Activated naive CD8-positive, alpha-beta T cell treated with anti-CD3 and anti-CD28 coated beads, Interleukin-2, amount 50 U/mL, for 24 hours (primary cell): ENCODE measurements at regions not wholly inside any gene's neighbourhood (a gene's known extent, or its start where the extent isn't known, plus 50 kb on each side); places are given as distances from the start of the nearest gene placed in this dataset.

Experiments
- ATAC-seq: fragments of 150-1000 bp; cut with Tn5 transposase; one replicate; pipeline ENCODE4 v1.10.0; 2021
- DNase-seq: peaks from one replicate; pipeline ENCODE4 v3.0.0; 2021
- H3K27ac Mint-ChIP-seq: one replicate; pipeline ENCODE4 v1.8.0; 2021; ENCODE audit warnings: mild to moderate bottlenecking, mixed read lengths
- H3K27me3 Mint-ChIP-seq: one replicate; pipeline ENCODE4 v1.8.0; 2021; ENCODE audit warnings: mixed read lengths
- H3K36me3 Mint-ChIP-seq: one replicate; pipeline ENCODE4 v1.8.0; 2021; ENCODE audit warnings: low read depth, mixed read lengths
- H3K4me1 Mint-ChIP-seq: one replicate; pipeline ENCODE4 v1.8.0; 2021; ENCODE audit warnings: mixed read lengths
- H3K4me3 Mint-ChIP-seq: one replicate; pipeline ENCODE4 v1.8.0; 2021; ENCODE audit warnings: mild to moderate bottlenecking, moderate library complexity, mixed read lengths
- H3K9me3 Mint-ChIP-seq: one replicate; pipeline ENCODE4 v1.8.0; 2021; ENCODE audit warnings: mixed read lengths

GRCh38 chr10:61112771-61113170, 168.8 kb upstream of the RHOBTB1 start:
- Mint-ChIP-seq H3K4me3 (no peak overlapping the region), H3K27ac (no peak overlapping the region), H3K36me3 (no peaks in the 10 kb centered on the region), H3K4me1 (no peaks in the 10 kb centered on the region), H3K27me3 (peaks cover 3% of the 10 kb centered on the region), H3K9me3 (no peaks in the 10 kb centered on the region)
- ATAC-seq = no peak
- no peak for DNase-seq

DNA sequence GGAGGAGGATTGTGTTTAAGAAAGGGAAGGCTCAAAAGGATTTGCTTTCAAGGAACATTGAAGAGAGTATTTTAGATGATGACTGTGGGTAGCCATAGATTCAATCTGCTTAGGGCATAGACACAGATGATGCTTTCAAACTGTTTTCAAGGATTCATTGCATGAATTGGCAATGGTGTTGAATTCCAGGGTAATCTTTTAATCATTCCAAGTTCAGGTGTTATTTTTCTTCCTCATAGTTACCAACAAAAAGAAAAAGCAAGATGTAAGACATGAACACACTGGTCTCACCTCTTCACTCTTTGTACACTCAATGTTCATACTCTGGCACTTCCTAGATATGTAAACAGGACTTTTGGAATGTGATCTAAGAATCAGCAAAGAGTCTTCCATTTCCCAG, 167.0 kb upstream of the RHOBTB1 start:
- Mint-ChIP-seq H3K9me3 (no peaks in the 10 kb centered on the region), H3K4me3 (no peak overlapping the region), H3K27me3 (peaks cover 3% of the 10 kb centered on the region), H3K36me3 (no peaks in the 10 kb centered on the region), H3K4me1 (no peaks in the 10 kb centered on the region), H3K27ac (no peak overlapping the region)
- DNase-seq (no peak), ATAC-seq (no peak)

- Mint-ChIP-seq H3K4me3 (no peak overlapping the region), H3K4me1 (no peaks in the 10 kb centered on the region), H3K27me3 (peaks cover 3% of the 10 kb centered on the region), H3K27ac (no peak overlapping the region), H3K9me3 (no peaks in the 10 kb centered on the region), H3K36me3 (no peaks in the 10 kb centered on the region)
- ATAC-seq (no peak), DNase-seq (no peak)
Measured at GRCh38 chr10:61110188-61110844, 166.3 kb upstream of the RHOBTB1 start.

DNA sequence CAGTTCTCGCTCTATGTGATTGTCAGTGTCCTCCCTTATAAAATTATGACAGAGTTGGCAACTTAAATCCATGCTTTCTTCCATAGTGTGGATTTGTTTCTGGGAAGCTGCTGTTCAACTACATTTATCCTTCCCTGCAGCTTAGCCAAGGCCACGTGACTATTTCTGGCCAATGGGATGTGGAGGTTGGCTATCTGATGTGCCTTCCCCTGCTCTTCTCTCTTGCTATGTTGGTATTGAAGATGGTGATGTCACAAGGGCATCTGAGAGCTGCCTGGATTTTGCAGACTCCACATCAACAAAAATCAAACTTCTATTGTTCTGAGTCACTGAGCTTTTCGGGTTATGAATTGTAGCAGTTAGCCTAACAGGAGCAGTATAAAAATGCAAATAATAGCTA, 164.9 kb upstream of the RHOBTB1 start:
- H3K27ac Mint-ChIP-seq = no peak overlapping the region
- H3K4me1 Mint-ChIP-seq = no peaks in the 10 kb centered on the region
- no peaks in the 10 kb centered on the region for H3K36me3 Mint-ChIP-seq
- H3K4me3 Mint-ChIP-seq = no peak overlapping the region
- peaks cover 3% of the 10 kb centered on the region for H3K27me3 Mint-ChIP-seq
- ATAC-seq = no peak
- H3K9me3 Mint-ChIP-seq = no peaks in the 10 kb centered on the region
- no peak for DNase-seq

GRCh38 chr10:61100887-61101286, 156.9 kb upstream of the RHOBTB1 start:
- H3K9me3 Mint-ChIP-seq = no peaks in the 10 kb centered on the region
- H3K27ac Mint-ChIP-seq = no peak overlapping the region
- no peaks in the 10 kb centered on the region for H3K27me3 Mint-ChIP-seq
- H3K4me1 Mint-ChIP-seq = no peaks in the 10 kb centered on the region
- no peak overlapping the region for H3K4me3 Mint-ChIP-seq
- ATAC-seq (no peak), DNase-seq (no peak)
- no peaks in the 10 kb centered on the region for H3K36me3 Mint-ChIP-seq

DNA sequence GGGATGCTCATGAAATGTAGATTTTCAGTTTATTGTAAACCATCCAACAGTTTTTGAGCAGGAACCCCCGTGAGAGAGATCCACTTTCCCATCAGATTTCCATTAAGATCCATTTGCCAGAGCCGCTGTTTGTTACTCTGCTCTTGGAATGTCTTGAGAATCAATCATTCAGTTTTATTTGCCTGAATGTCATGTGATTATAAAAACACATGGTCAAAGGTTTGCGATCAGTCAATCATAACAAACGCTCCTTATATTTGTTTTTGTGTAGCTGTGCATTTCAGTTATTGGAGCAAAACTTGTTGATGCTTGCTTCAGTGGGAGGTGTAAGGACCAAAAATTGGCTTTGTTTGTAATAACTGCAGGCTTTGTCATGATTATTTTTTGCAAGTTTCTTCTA, 155.8 kb upstream of the RHOBTB1 start:
- no peak for DNase-seq
- no peak overlapping the region for H3K4me3 Mint-ChIP-seq
- no peaks in the 10 kb centered on the region for H3K27me3 Mint-ChIP-seq
- H3K36me3 Mint-ChIP-seq = no peaks in the 10 kb centered on the region
- no peaks in the 10 kb centered on the region for H3K9me3 Mint-ChIP-seq
- no peak for ATAC-seq
- no peaks in the 10 kb centered on the region for H3K4me1 Mint-ChIP-seq
- H3K27ac Mint-ChIP-seq = no peak overlapping the region

GRCh38 chr10:61098966-61099365, 155.0 kb upstream of the RHOBTB1 start:
- H3K27me3 Mint-ChIP-seq = no peaks in the 10 kb centered on the region
- H3K4me3 Mint-ChIP-seq = no peak overlapping the region
- H3K27ac Mint-ChIP-seq = no peak overlapping the region
- no peak for DNase-seq
- no peaks in the 10 kb centered on the region for H3K9me3 Mint-ChIP-seq
- no peaks in the 10 kb centered on the region for H3K36me3 Mint-ChIP-seq
- H3K4me1 Mint-ChIP-seq = no peaks in the 10 kb centered on the region
- ATAC-seq = no peak

DNA sequence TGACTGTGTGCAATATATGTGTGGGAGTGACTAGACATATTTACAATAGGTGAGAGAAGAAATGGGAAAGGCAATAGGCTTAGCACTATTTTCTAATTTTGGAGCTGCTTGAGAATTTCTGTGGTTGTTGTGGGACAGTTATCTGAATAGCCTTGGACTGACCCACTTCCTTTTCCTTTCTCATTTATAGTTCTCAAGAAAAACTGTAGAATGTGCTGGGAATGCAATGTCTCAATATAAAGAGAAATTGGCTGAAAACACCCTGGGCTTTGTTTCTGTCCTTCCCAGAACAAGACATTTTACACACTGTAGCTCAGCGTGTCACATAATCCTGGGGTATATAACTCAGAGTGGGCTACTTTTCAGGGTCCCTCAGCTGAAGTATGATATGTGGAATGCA, 153.0 kb upstream of the RHOBTB1 start:
- Mint-ChIP-seq H3K27ac (no peak overlapping the region), H3K4me1 (no peaks in the 10 kb centered on the region), H3K4me3 (no peak overlapping the region), H3K36me3 (no peaks in the 10 kb centered on the region), H3K27me3 (no peaks in the 10 kb centered on the region), H3K9me3 (no peaks in the 10 kb centered on the region)
- DNase-seq (no peak), ATAC-seq (no peak)

DNA sequence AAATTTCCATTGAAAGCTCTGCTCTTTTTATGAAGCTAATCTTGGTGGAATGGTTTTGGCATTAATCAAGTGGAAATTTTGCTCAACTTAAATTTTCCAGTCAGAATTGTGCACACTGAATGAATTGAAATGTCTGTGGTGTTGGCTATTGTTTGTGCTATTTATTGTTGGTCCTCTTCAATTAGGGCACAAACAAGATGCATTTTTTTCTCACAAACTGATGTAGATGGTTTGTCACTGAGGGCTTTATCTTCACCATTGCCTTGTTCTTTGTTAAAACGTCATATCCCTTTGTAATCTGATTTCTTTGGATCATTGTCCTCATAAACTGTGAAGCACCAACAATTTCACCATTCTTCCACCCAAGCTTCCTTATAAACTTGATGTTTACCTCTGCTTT, 152.1 kb upstream of the RHOBTB1 start:
- Mint-ChIP-seq H3K27me3 (peaks cover 3% of the 10 kb centered on the region), H3K4me3 (no peak overlapping the region), H3K36me3 (no peaks in the 10 kb centered on the region), H3K4me1 (no peaks in the 10 kb centered on the region), H3K9me3 (no peaks in the 10 kb centered on the region), H3K27ac (no peak overlapping the region)
- DNase-seq (no peak), ATAC-seq (no peak)

DNA sequence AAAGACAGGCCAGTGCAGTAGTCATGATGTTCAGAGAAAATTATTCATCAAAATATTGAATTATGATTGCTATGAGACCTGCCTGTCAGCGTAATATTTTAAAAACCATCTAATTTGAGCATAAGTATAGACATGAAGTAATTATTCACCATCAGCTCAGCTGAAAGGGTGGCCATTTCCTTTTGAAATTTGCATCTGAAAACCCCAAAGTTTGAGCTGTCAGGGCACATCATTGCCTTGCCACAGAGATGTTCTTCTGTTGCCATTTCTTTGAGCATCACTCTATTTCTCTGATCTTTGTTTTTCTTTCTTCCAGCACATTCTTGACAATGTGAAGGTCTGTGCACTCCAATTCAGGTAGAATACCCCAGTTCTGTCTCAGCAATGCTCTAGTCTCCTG, 147.5 kb upstream of the RHOBTB1 start:
- H3K4me3 Mint-ChIP-seq = no peak overlapping the region
- no peak overlapping the region for H3K27ac Mint-ChIP-seq
- no peaks in the 10 kb centered on the region for H3K9me3 Mint-ChIP-seq
- ATAC-seq = no peak
- no peaks in the 10 kb centered on the region for H3K4me1 Mint-ChIP-seq
- no peaks in the 10 kb centered on the region for H3K36me3 Mint-ChIP-seq
- DNase-seq = no peak
- H3K27me3 Mint-ChIP-seq = peaks cover 3% of the 10 kb centered on the region

DNA sequence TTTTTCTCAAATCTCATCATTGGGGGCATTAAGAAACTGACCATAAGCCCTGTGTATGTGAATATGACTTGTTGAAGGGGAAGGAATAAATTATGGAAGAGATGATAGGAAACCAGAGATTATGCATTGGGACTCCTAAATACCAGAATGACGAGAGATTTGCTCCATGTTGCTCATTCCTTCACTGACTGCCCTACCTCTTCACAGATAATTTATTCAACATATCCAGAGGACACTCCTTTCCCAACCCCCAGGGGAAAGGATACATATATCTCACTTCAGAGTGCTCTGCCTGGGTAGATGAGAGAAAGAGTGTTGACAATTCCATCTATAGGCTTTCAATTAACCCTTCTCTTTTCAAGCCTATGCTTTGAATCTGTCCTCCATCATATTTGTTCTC, 145.3 kb upstream of the RHOBTB1 start:
- no peaks in the 10 kb centered on the region for H3K4me1 Mint-ChIP-seq
- H3K36me3 Mint-ChIP-seq = no peaks in the 10 kb centered on the region
- no peak for DNase-seq
- H3K27me3 Mint-ChIP-seq = peaks cover 3% of the 10 kb centered on the region
- no peak for ATAC-seq
- no peak overlapping the region for H3K4me3 Mint-ChIP-seq
- no peak overlapping the region for H3K27ac Mint-ChIP-seq
- peaks cover 3% of the 10 kb centered on the region for H3K9me3 Mint-ChIP-seq

GRCh38 chr10:61084493-61084892, 140.5 kb upstream of the RHOBTB1 start:
- no peak overlapping the region for H3K4me3 Mint-ChIP-seq
- DNase-seq (no peak), ATAC-seq (no peak)
- H3K9me3 Mint-ChIP-seq = peaks cover 11% of the 10 kb centered on the region
- no peaks in the 10 kb centered on the region for H3K4me1 Mint-ChIP-seq
- no peaks in the 10 kb centered on the region for H3K27me3 Mint-ChIP-seq
- H3K27ac Mint-ChIP-seq = no peak overlapping the region
- H3K36me3 Mint-ChIP-seq = no peaks in the 10 kb centered on the region

DNA sequence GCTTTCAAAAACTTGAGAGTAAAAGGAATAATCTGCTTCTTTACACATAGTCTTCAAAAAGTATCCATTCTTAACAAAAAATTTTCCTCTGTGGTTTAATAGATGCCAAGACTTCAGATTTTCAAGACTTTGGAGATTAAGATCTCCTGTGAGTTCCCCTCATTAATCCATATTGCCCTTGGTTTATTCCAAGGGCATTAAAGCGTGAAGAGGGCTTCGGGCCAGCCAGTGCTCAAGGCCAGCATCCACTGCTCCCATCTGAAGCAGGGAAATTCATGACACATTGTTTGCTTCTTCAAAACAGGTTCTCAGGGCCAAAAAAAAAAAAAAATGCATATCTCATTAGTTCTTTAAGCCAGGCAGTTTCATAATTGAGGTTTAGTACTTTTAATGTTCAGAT, 137.3 kb upstream of the RHOBTB1 start:
- ATAC-seq (no peak), DNase-seq (no peak)
- H3K27ac Mint-ChIP-seq = no peak overlapping the region
- H3K9me3 Mint-ChIP-seq = peaks cover 11% of the 10 kb centered on the region
- H3K27me3 Mint-ChIP-seq = no peaks in the 10 kb centered on the region
- H3K4me3 Mint-ChIP-seq = no peak overlapping the region
- H3K36me3 Mint-ChIP-seq = no peaks in the 10 kb centered on the region
- H3K4me1 Mint-ChIP-seq = no peaks in the 10 kb centered on the region

DNA sequence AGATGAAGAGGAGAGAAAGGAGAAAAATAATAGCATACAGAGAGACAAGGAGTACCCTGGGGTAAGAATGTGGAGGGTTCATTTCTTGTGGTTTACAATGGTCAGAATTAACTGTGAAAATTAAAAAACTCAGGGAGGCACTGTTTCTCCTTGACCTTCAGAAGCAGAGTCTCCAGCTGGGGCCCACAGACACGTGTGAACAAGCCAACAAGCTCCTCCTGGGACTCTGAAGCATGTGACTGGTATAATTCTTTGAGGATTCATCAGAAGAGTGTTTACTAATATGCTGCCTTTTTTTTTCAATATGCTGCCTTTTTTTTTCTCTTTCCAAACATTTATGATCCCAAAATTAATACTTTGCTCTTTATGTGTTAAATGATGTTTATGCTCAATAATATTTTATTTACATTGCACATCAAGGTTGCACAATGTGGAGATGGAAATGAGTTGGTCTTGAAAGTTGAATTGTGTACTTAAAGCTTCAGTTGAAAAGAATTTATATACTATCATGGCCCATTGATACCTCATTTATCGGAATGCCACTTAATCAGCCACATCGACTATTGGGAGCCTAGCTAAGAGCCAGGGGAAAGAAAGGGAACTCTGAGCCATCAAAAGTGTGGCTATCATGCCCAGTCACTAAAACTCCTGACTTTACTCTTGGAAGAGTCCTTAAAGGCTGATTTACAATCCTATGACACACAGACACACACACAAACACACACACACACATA, 134.7 kb upstream of the RHOBTB1 start:
- H3K27ac Mint-ChIP-seq = no peak overlapping the region
- no peaks in the 10 kb centered on the region for H3K36me3 Mint-ChIP-seq
- H3K4me1 Mint-ChIP-seq = no peaks in the 10 kb centered on the region
- H3K27me3 Mint-ChIP-seq = no peaks in the 10 kb centered on the region
- no peak for ATAC-seq
- H3K9me3 Mint-ChIP-seq = peaks cover 3% of the 10 kb centered on the region
- no peak overlapping the region for H3K4me3 Mint-ChIP-seq
- no peak for DNase-seq

DNA sequence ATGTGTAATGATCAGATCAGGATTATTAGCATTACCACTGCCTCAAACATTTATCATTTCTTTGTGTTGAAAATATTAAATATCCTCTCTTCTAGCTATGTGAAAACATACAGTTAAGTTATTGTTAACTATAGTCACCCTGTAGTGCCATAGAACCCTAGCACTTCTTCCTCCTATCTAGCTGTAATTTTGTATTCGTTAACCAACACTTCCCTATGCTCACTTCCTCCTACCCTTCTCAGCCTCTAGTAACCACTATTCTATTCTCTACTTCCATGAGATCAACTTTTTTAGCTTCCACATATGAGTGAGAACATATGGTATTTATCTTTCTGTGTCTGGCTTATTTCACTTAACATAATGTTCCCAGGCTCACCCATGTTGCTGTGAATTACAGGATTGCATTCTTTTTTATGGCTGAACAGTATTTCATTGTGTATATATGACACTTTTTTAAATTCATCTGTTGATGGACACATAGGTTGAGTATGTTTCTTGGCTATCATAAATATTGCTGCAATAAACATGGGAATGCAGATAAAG, 132.7 kb upstream of the RHOBTB1 start:
- ATAC-seq = no peak
- H3K27ac Mint-ChIP-seq = no peak overlapping the region
- no peaks in the 10 kb centered on the region for H3K36me3 Mint-ChIP-seq
- no peaks in the 10 kb centered on the region for H3K27me3 Mint-ChIP-seq
- H3K4me3 Mint-ChIP-seq = no peak overlapping the region
- H3K9me3 Mint-ChIP-seq = no peaks in the 10 kb centered on the region
- H3K4me1 Mint-ChIP-seq = no peaks in the 10 kb centered on the region
- no peak for DNase-seq
